ENCODE measurements at regions not wholly inside any gene's neighbourhood (a gene's known extent, or its start where the extent isn't known, plus 50 kb on each side); places are given as distances from the start of the nearest gene placed in this dataset.

- no peak overlapping the region for H3K27ac ChIP-seq (ENCODE audit: low read depth, low read length)
- Mint-ChIP-seq H3K27ac (no peak overlapping the region), H3K36me3 (ENCODE audit: low read depth) (no peaks in the 10 kb centered on the region), H3K4me1 (no peaks in the 10 kb centered on the region), H3K4me3 (no peak overlapping the region), H3K27me3 (ENCODE audit: insufficient read depth) (no peaks in the 10 kb centered on the region), H3K9me3 (no peaks in the 10 kb centered on the region)
- TF ChIP-seq CTCF (conservative IDR thresholded peaks at IDR 0.05): peak; percentile 50
- no peaks in the 10 kb centered on the region for H3K4me1 ChIP-seq (ENCODE audit: control insufficient read depth, insufficient read depth, low read length)
- H3K27me3 ChIP-seq (ENCODE audit: control insufficient read depth, insufficient read depth, low read length, poor library complexity, severe bottlenecking): no peaks in the 10 kb centered on the region
- 82% methylated on average over 2 of the region's 2 CpGs; no CpG with 5 or more reads in 1 of the 2 experiments for WGBS, 2 experiments (ENCODE audit: insufficient coverage in 1 of 2, insufficient read length in 1 of 2)
- DNase-seq: no peak
- no peaks in the 10 kb centered on the region for H3K9me3 ChIP-seq (ENCODE audit: control insufficient read depth, low read length)
- no peak overlapping the region for H3K4me3 ChIP-seq (ENCODE audit: low read length)
- H3K36me3 ChIP-seq (ENCODE audit: control insufficient read depth, insufficient read depth, low read length): no peaks in the 10 kb centered on the region
- H3K9ac ChIP-seq (ENCODE audit: extremely low read depth, low read length, poor library complexity, severe bottlenecking): no peak overlapping the region
Observed at GRCh38 chr5:4797445-4797844, 342.7 kb upstream of the ADAMTS16 start.

- Histone ChIP-seq H3K27me3 (ENCODE audit: control insufficient read depth, insufficient read depth, low read length, poor library complexity, severe bottlenecking) (no peaks in the 10 kb centered on the region), H3K4me3 (ENCODE audit: low read length) (no peak overlapping the region), H3K9ac (ENCODE audit: extremely low read depth, low read length, poor library complexity, severe bottlenecking) (no peak overlapping the region), H3K36me3 (ENCODE audit: control insufficient read depth, insufficient read depth, low read length) (no peaks in the 10 kb centered on the region), H3K9me3 (ENCODE audit: control insufficient read depth, low read length) (no peaks in the 10 kb centered on the region), H3K27ac (ENCODE audit: low read depth, low read length) (no peak overlapping the region), H3K4me1 (ENCODE audit: control insufficient read depth, insufficient read depth, low read length) (no peaks in the 10 kb centered on the region)
- H3K9me3 Mint-ChIP-seq: no peaks in the 10 kb centered on the region
- H3K27me3 Mint-ChIP-seq (ENCODE audit: insufficient read depth): no peaks in the 10 kb centered on the region
- H3K27ac Mint-ChIP-seq: no peak overlapping the region
- H3K36me3 Mint-ChIP-seq (ENCODE audit: low read depth): no peaks in the 10 kb centered on the region
- no peak overlapping the region for H3K4me3 Mint-ChIP-seq
- DNase-seq: no peak
- WGBS, 2 experiments (ENCODE audit: insufficient coverage in 1 of 2, insufficient read length in 1 of 2): 87 to 100% methylated on average over 1 to 3 of the region's 3 CpGs
- no peaks in the 10 kb centered on the region for H3K4me1 Mint-ChIP-seq
- no peak for TF ChIP-seq CTCF (conservative IDR thresholded peaks at IDR 0.05)
Observed at GRCh38 chr5:4802044-4802443, 338.1 kb upstream of the ADAMTS16 start.

GRCh38 chr5:4804691-4805360 is 335.3 kb upstream of the ADAMTS16 start:
- no peak overlapping the region for H3K27ac ChIP-seq (ENCODE audit: low read depth, low read length)
- no peaks in the 10 kb centered on the region for H3K4me1 ChIP-seq (ENCODE audit: control insufficient read depth, insufficient read depth, low read length)
- 92 to 98% methylated on average over 6 to 12 of the region's 12 CpGs for WGBS, 2 experiments (ENCODE audit: insufficient coverage in 1 of 2, insufficient read length in 1 of 2)
- Mint-ChIP-seq H3K4me1 (no peaks in the 10 kb centered on the region), H3K4me3 (no peak overlapping the region), H3K27ac (no peak overlapping the region), H3K27me3 (ENCODE audit: insufficient read depth) (no peaks in the 10 kb centered on the region), H3K9me3 (no peaks in the 10 kb centered on the region), H3K36me3 (ENCODE audit: low read depth) (no peaks in the 10 kb centered on the region)
- no peak overlapping the region for H3K4me3 ChIP-seq (ENCODE audit: low read length)
- DNase-seq: no peak
- H3K36me3 ChIP-seq (ENCODE audit: control insufficient read depth, insufficient read depth, low read length): no peaks in the 10 kb centered on the region
- TF ChIP-seq CTCF (conservative IDR thresholded peaks at IDR 0.05): no peak
- no peak overlapping the region for H3K9ac ChIP-seq (ENCODE audit: extremely low read depth, low read length, poor library complexity, severe bottlenecking)
- H3K27me3 ChIP-seq (ENCODE audit: control insufficient read depth, insufficient read depth, low read length, poor library complexity, severe bottlenecking): no peaks in the 10 kb centered on the region
- no peaks in the 10 kb centered on the region for H3K9me3 ChIP-seq (ENCODE audit: control insufficient read depth, low read length)

Measured in endodermal cell (in vitro differentiated cells).